ENCODE measurements at regions not wholly inside any gene's neighbourhood (a gene's known extent, or its start where the extent isn't known, plus 50 kb on each side); places are given as distances from the start of the nearest gene placed in this dataset.

DNA sequence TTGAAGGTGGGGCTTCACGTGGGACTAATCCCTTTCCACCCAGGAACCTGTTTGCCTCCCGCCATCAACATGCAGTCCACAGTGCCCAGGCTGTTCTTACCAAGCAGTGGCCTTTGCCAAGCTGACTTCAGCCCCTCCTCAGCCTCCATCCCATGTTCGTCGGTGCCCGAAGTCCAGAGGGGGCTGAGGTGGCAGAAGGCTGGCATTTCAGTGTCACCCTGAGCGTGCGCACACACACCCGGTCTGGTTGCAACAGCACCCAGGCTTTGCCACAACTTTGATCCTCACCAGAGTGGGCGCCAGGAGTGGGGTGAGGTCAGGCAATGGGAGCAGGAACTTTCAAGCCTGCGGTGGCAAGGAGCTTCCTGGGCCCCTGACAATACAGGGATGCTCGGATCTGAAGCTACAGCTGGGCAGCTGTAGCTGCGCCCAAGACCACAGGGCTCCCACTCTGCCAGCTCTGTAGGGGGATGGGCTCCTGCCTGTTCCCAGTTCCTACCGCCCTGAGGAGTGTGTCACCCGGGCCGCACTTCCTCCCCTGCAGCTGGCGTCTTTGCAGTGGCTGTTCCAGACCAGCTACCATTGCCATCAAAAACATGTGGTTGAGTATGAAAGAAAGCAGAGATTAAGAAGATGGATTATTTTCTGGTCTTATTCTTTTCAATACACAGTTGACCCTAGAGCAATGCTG lies 428.0 kb downstream of the EPHA5 start:
- no peak overlapping the region for H3K9ac ChIP-seq (ENCODE audit: low read length)
- H3K4me3 ChIP-seq (ENCODE audit: low read length) = no peak overlapping the region
- H3K9me3 ChIP-seq (ENCODE audit: insufficient read depth, low read length) = no peaks in the 10 kb centered on the region
- H3K36me3 ChIP-seq (replicated peaks; ENCODE audit: low read depth, low read length) = no peaks in the 10 kb centered on the region
- H3K27ac ChIP-seq (ENCODE audit: low read length) = no peak overlapping the region
- TF ChIP-seq, protein P1, sequence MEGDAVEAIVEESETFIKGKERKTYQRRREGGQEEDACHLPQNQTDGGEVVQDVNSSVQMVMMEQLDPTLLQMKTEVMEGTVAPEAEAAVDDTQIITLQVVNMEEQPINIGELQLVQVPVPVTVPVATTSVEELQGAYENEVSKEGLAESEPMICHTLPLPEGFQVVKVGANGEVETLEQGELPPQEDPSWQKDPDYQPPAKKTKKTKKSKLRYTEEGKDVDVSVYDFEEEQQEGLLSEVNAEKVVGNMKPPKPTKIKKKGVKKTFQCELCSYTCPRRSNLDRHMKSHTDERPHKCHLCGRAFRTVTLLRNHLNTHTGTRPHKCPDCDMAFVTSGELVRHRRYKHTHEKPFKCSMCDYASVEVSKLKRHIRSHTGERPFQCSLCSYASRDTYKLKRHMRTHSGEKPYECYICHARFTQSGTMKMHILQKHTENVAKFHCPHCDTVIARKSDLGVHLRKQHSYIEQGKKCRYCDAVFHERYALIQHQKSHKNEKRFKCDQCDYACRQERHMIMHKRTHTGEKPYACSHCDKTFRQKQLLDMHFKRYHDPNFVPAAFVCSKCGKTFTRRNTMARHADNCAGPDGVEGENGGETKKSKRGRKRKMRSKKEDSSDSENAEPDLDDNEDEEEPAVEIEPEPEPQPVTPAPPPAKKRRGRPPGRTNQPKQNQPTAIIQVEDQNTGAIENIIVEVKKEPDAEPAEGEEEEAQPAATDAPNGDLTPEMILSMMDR (IDR thresholded peaks at IDR 0.05; ENCODE audit: low read depth, low read length) = no peak
- TF ChIP-seq EZH2phosphoT487 (IDR thresholded peaks at IDR 0.05; ENCODE audit: low read depth) = no peak
- H4K20me1 ChIP-seq (ENCODE audit: insufficient read depth, low read length) = no peaks in the 10 kb centered on the region
- H3K79me2 ChIP-seq (ENCODE audit: low read length) = no peaks in the 10 kb centered on the region
- H2AFZ ChIP-seq (ENCODE audit: low read depth, low read length) = no peak overlapping the region
- H3K4me2 ChIP-seq (ENCODE audit: low read length) = no peak overlapping the region
- H3K27me3 ChIP-seq (ENCODE audit: low read depth, low read length) = no peaks in the 10 kb centered on the region
- peaks cover 9% of the 10 kb centered on the region for H3K4me1 ChIP-seq (ENCODE audit: low read length)

DNA sequence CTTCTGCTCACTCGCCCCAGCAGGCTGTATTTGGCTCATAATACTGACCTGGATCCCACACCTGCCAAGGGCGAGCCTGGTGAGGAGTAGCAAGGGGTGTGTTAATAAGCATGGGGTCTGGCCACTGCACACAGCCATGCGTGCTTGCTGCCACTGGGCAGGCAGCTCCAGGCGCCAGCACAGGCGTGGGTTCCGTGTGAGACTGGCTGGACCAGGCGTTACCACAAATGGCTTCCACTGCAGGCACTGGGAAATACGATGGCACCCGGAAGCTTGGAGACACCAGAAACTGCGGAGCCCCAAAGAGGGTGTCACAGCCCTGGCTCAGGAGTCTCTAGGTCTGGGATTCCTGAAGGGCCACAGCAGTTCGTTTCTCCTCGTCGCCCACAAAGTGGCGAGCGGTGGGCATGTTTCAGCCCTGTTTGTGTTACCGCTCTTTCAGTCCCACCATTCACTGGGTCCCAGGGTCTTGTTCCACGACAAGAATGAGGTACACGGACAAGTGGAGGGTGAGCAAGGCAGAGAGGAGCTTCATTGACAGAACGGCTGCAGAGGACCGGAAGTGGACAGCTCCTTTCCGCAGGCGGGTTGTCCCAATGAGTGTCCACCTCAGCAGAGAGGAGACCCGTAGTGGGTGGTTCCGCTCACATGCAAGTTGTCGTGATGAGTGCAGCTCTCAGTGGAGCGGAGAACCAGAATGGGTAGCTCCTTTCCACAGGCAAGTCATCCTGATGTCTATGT lies 428.9 kb downstream of the EPHA5 start:
- Histone ChIP-seq H3K36me3 (replicated peaks; ENCODE audit: low read depth, low read length) (no peaks in the 10 kb centered on the region), H3K4me2 (ENCODE audit: low read length) (no peak overlapping the region), H3K4me1 (ENCODE audit: low read length) (peaks cover 4% of the 10 kb centered on the region), H3K9me3 (ENCODE audit: insufficient read depth, low read length) (no peaks in the 10 kb centered on the region), H3K9ac (ENCODE audit: low read length) (no peak overlapping the region), H3K27me3 (ENCODE audit: low read depth, low read length) (no peaks in the 10 kb centered on the region), H3K79me2 (ENCODE audit: low read length) (no peaks in the 10 kb centered on the region), H3K27ac (ENCODE audit: low read length) (no peak overlapping the region), H2AFZ (ENCODE audit: low read depth, low read length) (no peak overlapping the region), H3K4me3 (ENCODE audit: low read length) (no peak overlapping the region), H4K20me1 (ENCODE audit: insufficient read depth, low read length) (no peaks in the 10 kb centered on the region)
- TF ChIP-seq, protein P1 (IDR thresholded peaks at IDR 0.05; ENCODE audit: low read depth, low read length) = no peak
- no peak for TF ChIP-seq EZH2phosphoT487 (IDR thresholded peaks at IDR 0.05; ENCODE audit: low read depth)

DNA sequence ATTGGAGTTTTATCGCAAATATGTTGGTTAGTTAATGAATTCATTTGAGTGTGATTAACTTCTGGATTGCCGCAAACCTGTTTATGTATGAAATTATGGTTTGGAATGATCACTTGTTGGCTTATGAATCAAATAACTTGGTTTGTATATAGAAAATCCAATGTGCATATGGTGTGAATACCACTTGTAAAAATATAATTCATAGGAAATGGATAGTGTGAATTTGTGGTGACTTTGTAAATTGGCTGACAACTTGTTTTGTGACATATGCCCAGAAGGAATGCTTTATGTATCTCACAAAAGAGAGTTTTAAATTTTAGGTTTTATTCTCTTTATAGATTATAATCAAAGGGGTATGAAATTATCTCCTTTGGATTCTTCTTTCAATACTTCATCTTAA lies 436.2 kb downstream of the EPHA5 start:
- H2AFZ ChIP-seq (ENCODE audit: low read depth, low read length) = no peak overlapping the region
- no peaks in the 10 kb centered on the region for H4K20me1 ChIP-seq (ENCODE audit: insufficient read depth, low read length)
- H3K4me3 ChIP-seq (ENCODE audit: low read length) = no peak overlapping the region
- H3K79me2 ChIP-seq (ENCODE audit: low read length) = no peaks in the 10 kb centered on the region
- no peaks in the 10 kb centered on the region for H3K27me3 ChIP-seq (ENCODE audit: low read depth, low read length)
- no peaks in the 10 kb centered on the region for H3K9me3 ChIP-seq (ENCODE audit: insufficient read depth, low read length)
- no peaks in the 10 kb centered on the region for H3K4me1 ChIP-seq (ENCODE audit: low read length)
- no peak overlapping the region for H3K4me2 ChIP-seq (ENCODE audit: low read length)
- H3K9ac ChIP-seq (ENCODE audit: low read length) = no peak overlapping the region
- no peaks in the 10 kb centered on the region for H3K36me3 ChIP-seq (replicated peaks; ENCODE audit: low read depth, low read length)
- TF ChIP-seq EZH2phosphoT487 (IDR thresholded peaks at IDR 0.05; ENCODE audit: low read depth) = no peak
- TF ChIP-seq, protein P1 (IDR thresholded peaks at IDR 0.05; ENCODE audit: low read depth, low read length) = no peak
- H3K27ac ChIP-seq (ENCODE audit: low read length) = no peak overlapping the region

DNA sequence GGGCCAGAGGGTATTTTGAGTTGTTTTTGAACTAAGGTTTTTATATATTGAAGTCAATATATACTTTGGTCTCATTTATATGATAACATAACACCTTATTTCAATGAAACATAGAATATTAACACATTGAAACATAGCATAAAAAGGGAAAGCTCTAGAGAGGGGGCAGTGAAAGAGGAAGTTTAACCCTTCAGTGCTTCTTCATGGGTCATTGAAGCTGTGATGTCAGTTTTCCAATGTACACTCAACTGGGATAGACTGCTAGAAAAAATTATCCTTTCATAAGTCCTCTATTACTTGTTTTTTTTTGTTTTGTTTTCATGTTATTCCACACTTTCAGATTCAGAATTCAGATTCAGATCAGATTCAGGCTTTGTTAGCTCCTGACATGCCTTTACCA lies 442.7 kb downstream of the EPHA5 start:
- Histone ChIP-seq H3K79me2 (ENCODE audit: low read length) (no peaks in the 10 kb centered on the region), H3K27ac (ENCODE audit: low read length) (no peak overlapping the region), H3K4me2 (ENCODE audit: low read length) (peak overlapping the region; percentile 19; the same call in 1 of the 2 replicates), H3K27me3 (ENCODE audit: low read depth, low read length) (no peaks in the 10 kb centered on the region), H3K4me3 (ENCODE audit: low read length) (no peak overlapping the region), H3K4me1 (ENCODE audit: low read length) (peaks cover 14% of the 10 kb centered on the region), H3K36me3 (replicated peaks; ENCODE audit: low read depth, low read length) (no peaks in the 10 kb centered on the region), H4K20me1 (ENCODE audit: insufficient read depth, low read length) (no peaks in the 10 kb centered on the region), H3K9ac (ENCODE audit: low read length) (no peak overlapping the region), H3K9me3 (ENCODE audit: insufficient read depth, low read length) (no peaks in the 10 kb centered on the region), H2AFZ (ENCODE audit: low read depth, low read length) (no peak overlapping the region)
- TF ChIP-seq EZH2phosphoT487 (IDR thresholded peaks at IDR 0.05; ENCODE audit: low read depth) = no peak
- TF ChIP-seq, protein P1 (IDR thresholded peaks at IDR 0.05; ENCODE audit: low read depth, low read length) = no peak
